ENCODE measurements at regions not wholly inside any gene's neighbourhood (a gene's known extent, or its start where the extent isn't known, plus 50 kb on each side); places are given as distances from the start of the nearest gene placed in this dataset.

DNA sequence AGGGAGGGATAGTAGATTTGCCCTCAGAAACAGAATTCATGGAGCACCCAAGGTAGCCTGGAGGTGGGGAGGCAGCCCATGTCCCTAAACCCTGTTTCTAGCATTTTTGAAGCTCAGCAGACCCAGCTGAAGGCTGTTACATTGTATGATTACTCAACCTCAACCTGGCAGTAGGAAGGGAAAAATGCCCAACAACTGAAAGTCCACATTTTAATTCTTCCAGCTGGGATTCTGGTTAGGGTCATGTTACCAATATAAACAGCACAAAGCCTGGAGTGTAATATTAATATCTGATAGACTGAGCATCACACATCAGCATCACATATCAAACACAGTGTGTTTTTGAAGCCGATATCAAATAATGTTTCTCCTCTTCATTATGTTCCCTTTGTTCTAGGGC is 437.0 kb downstream of the HRH4 start:
- no peak for DNase-seq (ENCODE audit: low read depth)
- Histone ChIP-seq H3K27me3 (ENCODE audit: control insufficient read depth, insufficient read depth, low read length) (no peaks in the 10 kb centered on the region), H3K4me3 (ENCODE audit: low read depth, low read length) (no peak overlapping the region), H3K36me3 (ENCODE audit: control insufficient read depth, insufficient read depth, low read length) (no peaks in the 10 kb centered on the region)
- TF ChIP-seq, protein P1, sequence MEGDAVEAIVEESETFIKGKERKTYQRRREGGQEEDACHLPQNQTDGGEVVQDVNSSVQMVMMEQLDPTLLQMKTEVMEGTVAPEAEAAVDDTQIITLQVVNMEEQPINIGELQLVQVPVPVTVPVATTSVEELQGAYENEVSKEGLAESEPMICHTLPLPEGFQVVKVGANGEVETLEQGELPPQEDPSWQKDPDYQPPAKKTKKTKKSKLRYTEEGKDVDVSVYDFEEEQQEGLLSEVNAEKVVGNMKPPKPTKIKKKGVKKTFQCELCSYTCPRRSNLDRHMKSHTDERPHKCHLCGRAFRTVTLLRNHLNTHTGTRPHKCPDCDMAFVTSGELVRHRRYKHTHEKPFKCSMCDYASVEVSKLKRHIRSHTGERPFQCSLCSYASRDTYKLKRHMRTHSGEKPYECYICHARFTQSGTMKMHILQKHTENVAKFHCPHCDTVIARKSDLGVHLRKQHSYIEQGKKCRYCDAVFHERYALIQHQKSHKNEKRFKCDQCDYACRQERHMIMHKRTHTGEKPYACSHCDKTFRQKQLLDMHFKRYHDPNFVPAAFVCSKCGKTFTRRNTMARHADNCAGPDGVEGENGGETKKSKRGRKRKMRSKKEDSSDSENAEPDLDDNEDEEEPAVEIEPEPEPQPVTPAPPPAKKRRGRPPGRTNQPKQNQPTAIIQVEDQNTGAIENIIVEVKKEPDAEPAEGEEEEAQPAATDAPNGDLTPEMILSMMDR (IDR thresholded peaks at IDR 0.05; ENCODE audit: insufficient read depth, low read length, severe bottlenecking) = no peak
- no peak for FAIRE-seq

DNA sequence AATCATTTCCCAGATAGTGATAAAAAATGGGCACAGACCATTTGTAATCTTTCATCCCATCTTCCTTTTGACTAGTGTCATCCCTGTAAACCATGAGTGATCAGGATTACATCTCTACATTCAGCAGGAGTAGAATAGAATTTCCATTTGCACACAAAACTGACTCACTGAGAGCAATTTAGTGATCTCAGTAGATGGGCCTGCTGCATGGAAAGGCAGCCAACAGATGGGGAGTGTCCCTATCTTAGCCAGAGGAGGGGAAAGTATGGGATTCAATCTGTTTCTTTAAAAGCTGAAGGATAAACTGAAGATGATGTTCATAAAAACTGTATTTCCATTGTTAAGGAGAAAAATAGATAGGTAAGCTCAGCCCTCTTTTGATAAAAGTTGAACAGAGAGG is 441.7 kb downstream of the ZNF521 start:
- no peaks in the 10 kb centered on the region for H3K36me3 ChIP-seq (ENCODE audit: control insufficient read depth, insufficient read depth, low read length)
- TF ChIP-seq, protein P1 (IDR thresholded peaks at IDR 0.05; ENCODE audit: insufficient read depth, low read length, severe bottlenecking) = no peak
- DNase-seq (ENCODE audit: low read depth) (no peak), FAIRE-seq (no peak)
- H3K4me3 ChIP-seq (ENCODE audit: low read depth, low read length) = no peak overlapping the region
- no peaks in the 10 kb centered on the region for H3K27me3 ChIP-seq (ENCODE audit: control insufficient read depth, insufficient read depth, low read length)

DNA sequence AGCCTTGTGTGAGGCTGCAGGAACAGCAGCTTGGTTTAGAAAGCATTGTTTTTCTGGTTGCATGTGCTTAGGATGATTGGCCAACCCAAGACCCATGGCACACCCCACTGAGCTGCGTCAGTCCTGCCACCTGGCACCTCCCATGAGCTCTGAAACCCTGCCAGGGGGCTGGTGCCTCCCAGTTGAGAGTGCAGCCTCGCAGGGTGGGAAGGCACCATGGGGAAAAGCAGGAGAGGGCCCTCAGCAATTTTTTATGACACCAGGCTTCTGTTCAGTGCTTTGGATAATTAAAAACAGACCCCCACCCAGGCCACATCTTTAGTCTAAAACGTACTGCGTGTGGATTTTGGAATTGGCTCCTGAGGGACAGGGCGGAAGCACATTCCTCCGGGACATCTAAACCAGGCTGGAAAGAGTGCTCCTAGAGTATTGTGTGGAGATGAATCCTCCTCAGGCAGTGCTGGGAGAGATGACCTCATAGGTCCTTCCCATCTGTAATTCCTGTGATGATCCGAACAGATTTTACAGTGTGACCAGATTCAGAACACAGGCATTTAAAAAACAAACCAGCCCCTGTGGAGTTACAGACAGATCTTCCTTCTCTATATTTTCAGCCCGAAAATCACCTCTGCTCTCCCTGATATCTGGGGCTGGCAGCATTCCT is 438.3 kb downstream of the ZNF521 start:
- Histone ChIP-seq H3K4me3 (ENCODE audit: low read depth, low read length) (no peak overlapping the region), H3K27me3 (ENCODE audit: control insufficient read depth, insufficient read depth, low read length) (no peaks in the 10 kb centered on the region), H3K36me3 (ENCODE audit: control insufficient read depth, insufficient read depth, low read length) (no peaks in the 10 kb centered on the region)
- DNase-seq (ENCODE audit: low read depth) (no peak), FAIRE-seq (no peak)
- TF ChIP-seq, protein P1 (IDR thresholded peaks at IDR 0.05; ENCODE audit: insufficient read depth, low read length, severe bottlenecking) = no peak

DNA sequence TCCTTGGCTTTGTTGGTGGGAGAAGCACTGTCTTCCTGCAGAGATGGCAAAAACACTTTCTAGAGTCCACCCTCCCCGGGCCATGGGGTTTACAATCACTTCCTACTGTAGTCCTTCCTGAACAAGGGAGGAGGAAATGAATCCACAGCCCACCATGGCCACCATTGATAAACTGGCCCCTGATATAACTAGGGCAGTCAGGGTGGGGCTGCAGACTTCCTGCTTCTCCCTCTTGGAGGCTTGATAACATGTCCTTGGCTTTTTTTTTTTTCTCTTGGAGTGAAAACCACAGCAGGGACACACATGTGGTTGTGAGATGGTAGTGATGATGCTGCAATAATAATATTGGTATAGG is 437.8 kb downstream of the ZNF521 start:
- Histone ChIP-seq H3K4me3 (ENCODE audit: low read depth, low read length) (no peak overlapping the region), H3K36me3 (ENCODE audit: control insufficient read depth, insufficient read depth, low read length) (no peaks in the 10 kb centered on the region), H3K27me3 (ENCODE audit: control insufficient read depth, insufficient read depth, low read length) (no peaks in the 10 kb centered on the region)
- TF ChIP-seq, protein P1 (IDR thresholded peaks at IDR 0.05; ENCODE audit: insufficient read depth, low read length, severe bottlenecking) = no peak
- no peak for FAIRE-seq
- no peak for DNase-seq (ENCODE audit: low read depth)

DNA sequence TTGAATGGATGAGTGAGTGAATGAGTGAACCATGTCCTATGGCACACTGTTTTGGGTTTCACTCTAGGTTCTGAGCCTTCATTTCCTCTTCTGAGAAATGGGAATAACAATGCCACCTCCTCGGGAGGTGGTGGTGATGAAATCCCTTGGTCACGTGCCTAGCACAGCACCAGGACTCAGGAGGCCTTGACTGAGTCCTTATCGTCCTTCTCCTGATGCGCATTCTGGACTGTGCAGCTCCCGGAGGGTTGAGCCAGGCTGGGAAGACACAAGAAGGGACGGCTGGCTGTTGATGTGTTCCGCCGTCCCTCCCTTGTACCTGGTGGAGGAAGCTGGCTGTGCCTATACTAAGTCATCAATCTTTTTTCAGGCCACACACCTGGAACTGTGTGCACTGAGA is 437.3 kb downstream of the ZNF521 start:
- H3K27me3 ChIP-seq (ENCODE audit: control insufficient read depth, insufficient read depth, low read length) = no peaks in the 10 kb centered on the region
- no peaks in the 10 kb centered on the region for H3K36me3 ChIP-seq (ENCODE audit: control insufficient read depth, insufficient read depth, low read length)
- no peak overlapping the region for H3K4me3 ChIP-seq (ENCODE audit: low read depth, low read length)
- no peak for FAIRE-seq
- TF ChIP-seq, protein P1 (IDR thresholded peaks at IDR 0.05; ENCODE audit: insufficient read depth, low read length, severe bottlenecking) = no peak
- no peak for DNase-seq (ENCODE audit: low read depth)

DNA sequence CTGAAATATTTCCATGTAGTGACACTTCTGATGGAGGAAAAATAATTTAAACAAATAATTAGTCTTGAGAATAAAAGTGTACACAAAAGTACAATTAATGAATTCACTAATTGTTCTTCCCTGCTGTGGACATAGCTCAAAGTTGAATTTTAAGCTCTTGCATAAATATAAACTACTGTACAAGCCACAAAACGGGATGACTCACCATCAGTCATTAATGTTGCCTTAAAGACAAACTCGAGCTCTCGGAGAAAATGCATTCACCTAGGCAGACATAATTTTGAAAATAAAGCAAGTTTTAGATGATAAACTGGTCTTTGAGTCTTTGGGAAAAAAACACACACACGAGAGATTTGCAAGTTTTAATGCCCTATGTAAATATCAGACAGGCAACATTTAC is 436.4 kb downstream of the ZNF521 start:
- Histone ChIP-seq H3K4me3 (ENCODE audit: low read depth, low read length) (no peak overlapping the region), H3K27me3 (ENCODE audit: control insufficient read depth, insufficient read depth, low read length) (no peaks in the 10 kb centered on the region), H3K36me3 (ENCODE audit: control insufficient read depth, insufficient read depth, low read length) (no peaks in the 10 kb centered on the region)
- DNase-seq (ENCODE audit: low read depth) (peak; percentile 27), FAIRE-seq (no peak)
- TF ChIP-seq, protein P1 (IDR thresholded peaks at IDR 0.05; ENCODE audit: insufficient read depth, low read length, severe bottlenecking) = no peak
